K562 (cell line): ENCODE measurements at regions not wholly inside any gene's neighbourhood (a gene's known extent, or its start where the extent isn't known, plus 50 kb on each side); places are given as distances from the start of the nearest gene placed in this dataset.

Experiments used
- ATAC-seq: fragments of 200-7000 bp; cut with Tn5 transposase; 3 replicates; pipeline ENCODE4 v1.9.1; 2020; ENCODE audit warnings: moderate library complexity
- BruUV-seq: library from RNA; stranded (reverse); fragments of 400-500 nt; replicated peaks from 2 replicates; lab custom pipeline; 2021; lab: Mats Ljungman, UMichigan
- CTCF ChIA-PET: fragments of 300-600 bp; formaldehyde crosslinking; extraction: SDS; loops from one replicate; lab custom pipeline; 2021; ENCODE audit warnings: low intra/inter-chr PET ratio; lab: Yijun Ruan, JAX
- POLR2A ChIA-PET: fragments of 300-600, 350-650 bp; sonication (Branson Sonifier 250); formaldehyde crosslinking; extraction: SDS; loops from one replicate; lab custom pipeline; 2021; ENCODE audit warnings: antibody characterized with exemption, inconsistent platforms; lab: Yijun Ruan, JAX
- DNase-seq, 4 experiments: peaks; one replicate each; pipeline versions ENCODE4 v3.0.0 to v3.0.0-alpha.2; 2011 to 2018; ENCODE audit warnings: low spot score in 3 of 4, mixed read lengths in 3 of 4; ENCODE audit errors: extremely low read depth in 1 of 4
- FAIRE-seq: peaks from 2 replicates; lab custom pipeline; 2011; peaks lifted over from hg19 to GRCh38; lab: Jason Lieb, UNC
- H2AFZ ChIP-seq: 2 replicates; pipeline ENCODE4 v1.6.0; 2011; ENCODE audit warnings: low read depth, low read length, control low read depth, inconsistent platforms
- H3K27ac ChIP-seq: fragments of 200-600 bp; 3 replicates; pipeline ENCODE4 v1.8.0; 2011; ENCODE audit warnings: low read depth, mild to moderate bottlenecking, control low read depth, inconsistent platforms, low read length, moderate library complexity, mixed read lengths; ENCODE audit errors: extremely low read depth
- H3K27me3 ChIP-seq, 2 experiments: fragments of 300-600 bp in 1 of 2; 2 replicates in 1 of 2; 3 replicates in 1 of 2; pipeline versions ENCODE4 v1.6.0 to v1.8.0; 2011; ENCODE audit warnings: inconsistent platforms in 2 of 2, low read length in 2 of 2, mild to moderate bottlenecking in 1 of 2, mixed read lengths in 1 of 2, moderate library complexity in 1 of 2; ENCODE audit not compliant: control insufficient read depth in 2 of 2, insufficient read depth in 2 of 2
- H3K36me3 ChIP-seq: fragments of 300-600 bp; 3 replicates; pipeline ENCODE4 v1.8.0; 2011; ENCODE audit warnings: mild to moderate bottlenecking, low read length, inconsistent platforms; ENCODE audit not compliant: control insufficient read depth, insufficient read depth
- H3K4me1 ChIP-seq, 2 experiments: fragments of 200-600 bp in 1 of 2; replicated peaks in 1 of 2; 2 replicates in 1 of 2; 3 replicates in 1 of 2; pipeline versions ENCODE4 v1.5.1 to v1.8.0; 2011; ENCODE audit warnings: inconsistent platforms in 2 of 2, low read length in 2 of 2, mild to moderate bottlenecking in 1 of 2, mixed read lengths in 1 of 2, moderate library complexity in 1 of 2; ENCODE audit not compliant: control insufficient read depth in 2 of 2, insufficient read depth in 2 of 2
- H3K4me2 ChIP-seq: 2 replicates; pipeline ENCODE4 v1.6.1; 2011; ENCODE audit warnings: low read length, control low read depth, inconsistent platforms, mixed read lengths; ENCODE audit not compliant: insufficient read depth
- H3K4me3 ChIP-seq: fragments of 200-600 bp; sonication (generic), shearing (Covaris generic); 2 replicates; pipeline ENCODE4 v1.5.1; 2016; ENCODE audit warnings: control low read depth, inconsistent platforms
- H3K79me2 ChIP-seq: fragments of 200-600 bp; 3 replicates; pipeline ENCODE4 v1.8.0; 2011; ENCODE audit warnings: low read length, inconsistent platforms; ENCODE audit not compliant: control insufficient read depth, insufficient read depth
- H3K9ac ChIP-seq, 2 experiments: 2 replicates each; pipeline versions ENCODE4 v1.6.0 to v1.6.1; 2011; ENCODE audit warnings: low read depth in 2 of 2, low read length in 2 of 2, control low read depth in 1 of 2, inconsistent platforms in 1 of 2, mild to moderate bottlenecking in 1 of 2, mixed read lengths in 1 of 2; ENCODE audit not compliant: insufficient read depth in 1 of 2
- H3K9me1 ChIP-seq: one replicate; pipeline ENCODE4 v1.6.0; 2011; ENCODE audit warnings: inconsistent platforms, mild to moderate bottlenecking, low read length, moderate library complexity; ENCODE audit not compliant: control insufficient read depth, insufficient read depth
- H3K9me3 ChIP-seq: replicated peaks from 2 replicates; pipeline ENCODE4 v1.5.1; 2011; ENCODE audit warnings: low read depth, low read length, inconsistent platforms; ENCODE audit not compliant: control insufficient read depth, insufficient read depth
- H4K20me1 ChIP-seq: replicated peaks from 2 replicates; pipeline ENCODE4 v1.6.1; 2011; ENCODE audit warnings: low read length, inconsistent platforms, mixed read lengths; ENCODE audit not compliant: control insufficient read depth, insufficient read depth
- BHLHE40 ChIP-seq: IDR thresholded peaks from 2 replicates; pipeline ENCODE4 v1.6.1; 2011; ENCODE audit warnings: low read length, improper control_type of control experiment
- DDX20 ChIP-seq: fragments of 450-650 bp; IDR thresholded peaks from 2 replicates; pipeline ENCODE4 v1.6.1; 2016; ENCODE audit warnings: missing genetic modification characterization, low read depth, mild to moderate bottlenecking, missing compliant biosample characterization, moderate library complexity
- FOSL1 ChIP-seq: fragments of 200-800 bp; sonication (Bioruptor generic); conservative IDR thresholded peaks from 2 replicates; pipeline ENCODE4 v1.6.1; 2016; ENCODE audit warnings: missing genetic modification characterization, missing compliant biosample characterization
- FOXA3 ChIP-seq, 2 experiments: fragments of 450-650 bp in 1 of 2; sonication (generic) in 1 of 2; formaldehyde crosslinking; IDR thresholded peaks in 1 of 2; conservative IDR thresholded peaks in 1 of 2; 2 replicates each; pipeline versions ENCODE4 v1.4.0 to v1.8.0; 2020 to 2022; ENCODE audit warnings: mild to moderate bottlenecking in 2 of 2, missing genetic modification reagents in 1 of 2
- HDAC8 ChIP-seq: fragments of 450-650 bp; IDR thresholded peaks from 2 replicates; pipeline ENCODE4 v1.6.1; 2016; ENCODE audit warnings: mild to moderate bottlenecking, missing genetic modification characterization, moderate library complexity, missing compliant biosample characterization
- KLF6 ChIP-seq: fragments of 250-450 bp; sonication (Bioruptor Pico); IDR thresholded peaks from 2 replicates; pipeline ENCODE4 v1.4.0; 2020; ENCODE audit warnings: mild to moderate bottlenecking, moderate library complexity, borderline replicate concordance
- RBBP5 ChIP-seq: fragments of 200-600 bp; sonication (generic); IDR thresholded peaks from 2 replicates; pipeline ENCODE4 v1.6.1; 2012; ENCODE audit warnings: borderline replicate concordance, mild to moderate bottlenecking, low read length, control low read depth, inconsistent platforms; ENCODE audit not compliant: insufficient read depth, poor library complexity, severe bottlenecking
- SIX5 ChIP-seq, 2 experiments: IDR thresholded peaks; 2 replicates each; pipeline ENCODE4 v1.6.1; 2011; ENCODE audit warnings: low read length in 2 of 2, borderline replicate concordance in 1 of 2, low read depth in 1 of 2, mild to moderate bottlenecking in 1 of 2, moderate library complexity in 1 of 2; ENCODE audit not compliant: insufficient read depth in 1 of 2
- SREBF1 ChIP-seq: fragments of 150-350 bp; IDR thresholded peaks from 2 replicates; pipeline ENCODE4 v1.6.1; 2014; ENCODE audit warnings: antibody characterized with exemption, low read depth, low read length, borderline replicate concordance
- XRCC3 ChIP-seq: fragments of 450-650 bp; IDR thresholded peaks from 2 replicates; pipeline ENCODE4 v1.6.1; 2017; ENCODE audit warnings: mild to moderate bottlenecking, moderate library complexity
- ZNF398 ChIP-seq: fragments of 250-450 bp; sonication (Bioruptor Pico); IDR thresholded peaks from 2 replicates; pipeline ENCODE4 v1.8.0; 2021; ENCODE audit warnings: moderate library complexity, mild to moderate bottlenecking, inconsistent platforms
- ZNF551 ChIP-seq: fragments of 250-450 bp; sonication (Bioruptor Pico); IDR thresholded peaks from 2 replicates; pipeline ENCODE4 v1.5.0; 2021; ENCODE audit warnings: mild to moderate bottlenecking, moderate library complexity
- ZNF76 ChIP-seq: fragments of 250-450 bp; sonication (Bioruptor Pico); IDR thresholded peaks from 2 replicates; pipeline ENCODE4 v1.4.0; 2020; ENCODE audit warnings: mild to moderate bottlenecking, moderate library complexity, borderline replicate concordance
- in situ Hi-C: fragments of 300-500 bp; cut with MboI; formaldehyde crosslinking; loops from 4 replicates; pipeline ENCODE4 v1.15.0; 2018; ENCODE audit warnings: inconsistent platforms, mixed read lengths
- intact Hi-C: fragments of 100-400 bp; cut with micrococcal nuclease; formaldehyde crosslinking; loops from 2 replicates; pipeline ENCODE4 v1.14.2; 2022

GRCh38 chr7:12124028-12124427 is 87.1 kb upstream of the TMEM106B start (continued):
- no peak for TF ChIP-seq BHLHE40

GRCh38 chr7:12127455-12127854 is 83.6 kb upstream of the TMEM106B start:
- H3K4me2 ChIP-seq: no peak overlapping the region
- ATAC-seq (no peak), DNase-seq (no peak), FAIRE-seq (no peak)
- no peaks in the 10 kb centered on the region for H3K4me1 ChIP-seq
- POLR2A ChIA-PET: no interaction called here
- in situ Hi-C loops (no loop called here), intact Hi-C loops (no loop called here)
- no TSS peak for BruUV-seq
- no peak overlapping the region for H3K27ac ChIP-seq
- H4K20me1 ChIP-seq: no peaks in the 10 kb centered on the region
- no peaks in the 10 kb centered on the region for H3K9me3 ChIP-seq
- peaks cover 2% of the 10 kb centered on the region for H3K9me1 ChIP-seq
- no peak for TF ChIP-seq SIX5 (IDR thresholded peaks at IDR 0.05; ENCODE audit: borderline replicate concordance in 1 of 2, insufficient read depth in 1 of 2, low read depth in 1 of 2, low read length in 2 of 2)
- TF ChIP-seq DDX20 (tag): no peak
- no peak for TF ChIP-seq FOXA3 (CRISPR knock-in tag; conservative IDR thresholded peaks at IDR 0.05 in 1 of 2, IDR thresholded peaks at IDR 0.05 in 1 of 2)
- no peak for TF ChIP-seq RBBP5
- TF ChIP-seq HDAC8 (tag): no peak
- TF ChIP-seq ZNF398 (CRISPR knock-in tag): no peak
- TF ChIP-seq XRCC3: no peak
- TF ChIP-seq ZNF551 (CRISPR knock-in tag): no peak
- TF ChIP-seq SREBF1: no peak
- no peak for TF ChIP-seq ZNF76
- no peak for TF ChIP-seq KLF6 (CRISPR knock-in tag)
- TF ChIP-seq FOSL1 (tag): no peak
- H3K27me3 ChIP-seq: no peaks in the 10 kb centered on the region
- no peak overlapping the region for H2AFZ ChIP-seq
- H3K4me3 ChIP-seq: no peak overlapping the region
- no peaks in the 10 kb centered on the region for H3K36me3 ChIP-seq
- H3K9ac ChIP-seq: no peak overlapping the region
- CTCF ChIA-PET: no interaction called here
- H3K79me2 ChIP-seq: no peaks in the 10 kb centered on the region
